Esophagus muscularis mucosa (tissue), 4 donors: ENCODE measurements at regions not wholly inside any gene's neighbourhood (a gene's known extent, or its start where the extent isn't known, plus 50 kb on each side); places are given as distances from the start of the nearest gene placed in this dataset.

Experiments
- DNase-seq: peaks from one replicate; pipeline ENCODE4 v3.0.0-alpha.2; 2017; ENCODE audit errors: extremely low spot score
- H3K27ac ChIP-seq, 4 donors: fragments of 200-600 bp; sonication (generic); replicated peaks in 1 of 4; 1 replicate in 3 of 4; 2 replicates in 1 of 4; pipeline ENCODE4 v1.5.1; 2016 to 2019; ENCODE audit warnings: mild to moderate bottlenecking in 1 of 4
- H3K27me3 ChIP-seq, 4 donors: fragments of 200-600 bp; sonication (generic); one replicate each; pipeline versions ENCODE4 v1.5.1 to v1.6.0; 2016 to 2019
- H3K36me3 ChIP-seq, 4 donors: fragments of 200-600 bp; sonication (generic); one replicate each; pipeline ENCODE4 v1.5.1; 2016 to 2019
- H3K4me1 ChIP-seq, 4 donors: fragments of 200-600 bp; sonication (generic); one replicate each; pipeline ENCODE4 v1.5.1; 2016 to 2019
- H3K4me3 ChIP-seq, 4 donors: fragments of 200-600 bp; sonication (generic); 1 replicate in 2 of 4; 2 replicates in 2 of 4; pipeline ENCODE4 v1.5.1; 2016 to 2019; ENCODE audit warnings: mild to moderate bottlenecking in 4 of 4, moderate library complexity in 1 of 4
- H3K9me3 ChIP-seq, 4 donors: fragments of 200-600 bp; sonication (generic); 1 replicate in 3 of 4; 2 replicates in 1 of 4; pipeline ENCODE4 v1.5.1; 2016 to 2019
- CTCF ChIP-seq, 3 experiments: fragments of 200-600 bp in 2 of 3; fragments of 450-650 bp in 1 of 3; sonication (generic) in 2 of 3; IDR thresholded peaks; one replicate each; pipeline ENCODE4 v1.5.1; 2017 to 2019; ENCODE audit warnings: antibody characterized with exemption in 3 of 3, mild to moderate bottlenecking in 2 of 3, moderate library complexity in 1 of 3
- EP300 ChIP-seq: sonication (generic); formaldehyde crosslinking; IDR thresholded peaks from one replicate; pipeline ENCODE4 v1.6.1; 2017; ENCODE audit warnings: antibody characterized with exemption
- POLR2A ChIP-seq: fragments of 450-650 bp; IDR thresholded peaks from one replicate; pipeline ENCODE4 v1.6.1; 2017; ENCODE audit warnings: antibody characterized with exemption, moderate library complexity, mild to moderate bottlenecking, low read depth
- POLR2AphosphoS5 ChIP-seq, 2 donors: sonication (generic); formaldehyde crosslinking; IDR thresholded peaks; one replicate each; pipeline ENCODE4 v1.6.1; 2017; ENCODE audit warnings: antibody characterized with exemption in 2 of 2
- WGBS: methylation state at CpG from one replicate; pipeline ENCODE4 v1.1.5; 2018; 5-methylcytosine and 5-hydroxymethylcytosine counted together
- intact Hi-C: fragments of 100-400 bp; cut with DNase I; formaldehyde crosslinking; loops from one replicate; pipeline ENCODE4 v1.15.1; 2023

- Histone ChIP-seq H3K27me3 (no peaks in the 10 kb centered on the region), H3K9me3 (no peaks in the 10 kb centered on the region), H3K4me3 (no peak overlapping the region), H3K36me3 (no peaks in the 10 kb centered on the region), H3K4me1 (peaks cover 0 to 16% (median 0%) of the 10 kb centered on the region in 4 donors), H3K27ac (no peak overlapping the region)
- intact Hi-C loops = no loop called here
- TF ChIP-seq EP300 = no peak
- TF ChIP-seq POLR2A = no peak
- no peak for TF ChIP-seq POLR2AphosphoS5 (IDR thresholded peaks at IDR 0.05)
- no peak for TF ChIP-seq CTCF (IDR thresholded peaks at IDR 0.05)
- WGBS = 55% methylated on average over 4 of the region's 4 CpGs
- DNase-seq = no peak
Observed at GRCh38 chr15:86001200-86001599, 78.5 kb upstream of the AGBL1 start.

GRCh38 chr15:86002444-86002843 is 77.2 kb upstream of the AGBL1 start:
- intact Hi-C loops = no loop called here
- DNase-seq = no peak
- no peak overlapping the region for H3K27ac ChIP-seq
- TF ChIP-seq POLR2A = no peak
- H3K27me3 ChIP-seq = no peaks in the 10 kb centered on the region
- H3K4me3 ChIP-seq = no peak overlapping the region
- no peaks in the 10 kb centered on the region for H3K9me3 ChIP-seq
- H3K4me1 ChIP-seq = peaks cover 0 to 16% (median 0%) of the 10 kb centered on the region in 4 donors
- H3K36me3 ChIP-seq = no peaks in the 10 kb centered on the region

GRCh38 chr15:86004061-86004460 is 75.6 kb upstream of the AGBL1 start:
- intact Hi-C loops = no loop called here
- TF ChIP-seq POLR2A (no peak), CTCF (IDR thresholded peaks at IDR 0.05) (no peak), EP300 (no peak), POLR2AphosphoS5 (IDR thresholded peaks at IDR 0.05) (no peak)
- Histone ChIP-seq H3K36me3 (no peaks in the 10 kb centered on the region), H3K4me1 (peaks cover 0 to 16% (median 0%) of the 10 kb centered on the region in 4 donors), H3K9me3 (no peaks in the 10 kb centered on the region), H3K27me3 (no peaks in the 10 kb centered on the region), H3K27ac (no peak overlapping the region), H3K4me3 (no peak overlapping the region)
- WGBS = 83% methylated on average over 4 of the region's 4 CpGs
- no peak for DNase-seq

- H3K4me3 ChIP-seq = no peak overlapping the region
- WGBS = 92% methylated on average over 2 of the region's 2 CpGs
Observed at GRCh38 chr15:86006546-86006945, 73.1 kb upstream of the AGBL1 start.

GRCh38 chr15:86009727-86010126 is 69.9 kb upstream of the AGBL1 start:
- no peak overlapping the region for H3K4me3 ChIP-seq
- no peaks in the 10 kb centered on the region for H3K27me3 ChIP-seq
- H3K27ac ChIP-seq = no peak overlapping the region
- WGBS = 92% methylated on average over 4 of the region's 4 CpGs
- intact Hi-C loops = no loop called here
- H3K36me3 ChIP-seq = no peaks in the 10 kb centered on the region
- no peaks in the 10 kb centered on the region for H3K9me3 ChIP-seq
- no peak for TF ChIP-seq POLR2A
- no peak for TF ChIP-seq POLR2AphosphoS5 (IDR thresholded peaks at IDR 0.05)
- TF ChIP-seq CTCF (IDR thresholded peaks at IDR 0.05) = no peak
- TF ChIP-seq EP300 = no peak
- no peaks in the 10 kb centered on the region for H3K4me1 ChIP-seq
- no peak for DNase-seq

More at GRCh38 chr15:86006546-86006945, 73.1 kb upstream of the AGBL1 start:
- H3K27ac ChIP-seq = no peak overlapping the region
- H3K27me3 ChIP-seq = no peaks in the 10 kb centered on the region
- intact Hi-C loops = no loop called here
- TF ChIP-seq POLR2AphosphoS5 (IDR thresholded peaks at IDR 0.05) = no peak
- TF ChIP-seq EP300 = no peak
- no peak for TF ChIP-seq CTCF (IDR thresholded peaks at IDR 0.05)
- no peak for TF ChIP-seq POLR2A
- no peaks in the 10 kb centered on the region for H3K36me3 ChIP-seq
- H3K4me1 ChIP-seq = peaks cover 0 to 11% (median 0%) of the 10 kb centered on the region in 4 donors
- H3K9me3 ChIP-seq = no peaks in the 10 kb centered on the region
- DNase-seq = no peak
